ENCODE measurements at regions not wholly inside any gene's neighbourhood (a gene's known extent, or its start where the extent isn't known, plus 50 kb on each side); places are given as distances from the start of the nearest gene placed in this dataset.
"Not testable (repeated sequence)": the region's sequence is repeated elsewhere in the genome, so short reads cannot be mapped to it uniquely, and the experiment has no call there.

DNA sequence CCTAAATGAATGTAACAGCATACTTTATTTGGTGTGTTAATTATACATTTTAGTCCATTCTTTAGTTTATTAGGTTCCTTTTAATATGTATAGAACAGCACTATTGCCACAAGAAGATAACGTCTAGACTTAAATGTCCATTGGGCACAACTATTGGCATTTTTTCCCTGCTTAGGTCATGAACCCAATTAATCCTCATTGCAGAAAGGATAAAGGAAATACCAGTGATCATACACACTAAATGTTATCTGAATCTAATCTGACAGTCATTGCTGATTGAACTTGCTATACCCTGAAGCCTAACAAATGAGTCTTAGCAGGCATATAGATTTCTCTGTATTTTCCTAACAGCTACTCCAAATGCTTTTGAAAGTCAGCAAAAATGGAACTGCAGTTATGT, 2250.0 kb upstream of the AGA start:
- Histone ChIP-seq H3K9me3 (ENCODE audit: control insufficient read depth, insufficient read depth, low read length) (no peaks in the 10 kb centered on the region), H3K4me1 (ENCODE audit: insufficient read depth, low read length) (no peaks in the 10 kb centered on the region), H3K36me3 (ENCODE audit: insufficient read depth, low read length) (no peaks in the 10 kb centered on the region), H3K9ac (ENCODE audit: low read depth, low read length) (no peak overlapping the region)

DNA sequence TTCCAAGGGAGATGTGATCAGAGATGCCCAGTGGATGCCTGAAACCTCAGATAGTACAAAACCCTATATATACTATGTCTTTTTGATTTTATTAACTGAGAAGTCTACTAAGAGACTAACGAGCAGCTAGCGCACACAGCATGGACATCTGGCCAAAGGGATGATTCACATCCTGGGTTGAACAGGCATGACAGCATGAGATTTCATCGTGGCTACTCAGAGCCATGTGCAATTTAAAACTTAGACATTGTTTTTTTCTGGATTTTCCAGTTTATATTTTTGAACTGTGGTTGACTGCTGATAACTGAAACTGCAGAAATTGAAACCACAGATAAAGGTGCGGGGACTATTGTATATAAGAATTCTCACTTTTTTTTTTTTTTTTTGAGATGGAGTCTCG, 2252.9 kb upstream of the AGA start:
- no peak overlapping the region for H3K9ac ChIP-seq (ENCODE audit: low read depth, low read length)
- no peaks in the 10 kb centered on the region for H3K9me3 ChIP-seq (ENCODE audit: control insufficient read depth, insufficient read depth, low read length)
- H3K36me3 ChIP-seq (ENCODE audit: insufficient read depth, low read length) = no peaks in the 10 kb centered on the region
- no peaks in the 10 kb centered on the region for H3K4me1 ChIP-seq (ENCODE audit: insufficient read depth, low read length)

DNA sequence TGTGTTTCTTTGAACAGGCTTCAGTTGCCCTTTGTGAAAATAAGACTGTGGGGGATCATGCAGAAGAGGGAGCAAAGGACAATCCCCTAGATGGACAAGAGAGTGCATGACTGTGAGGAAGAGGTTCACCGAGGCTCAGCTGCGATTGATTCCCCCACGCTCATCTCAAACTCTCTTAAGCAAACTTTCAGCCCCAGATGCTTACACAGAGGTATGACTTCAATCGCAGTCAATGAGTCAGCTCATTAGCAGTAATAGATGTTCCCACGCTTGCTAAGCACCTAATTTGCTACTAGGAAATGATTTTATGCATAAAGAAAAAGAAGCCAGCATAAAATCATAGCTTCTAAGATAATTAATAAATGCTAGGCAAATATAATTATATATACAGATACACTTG, 2256.1 kb upstream of the AGA start:
- H3K4me1 ChIP-seq (ENCODE audit: insufficient read depth, low read length) = no peaks in the 10 kb centered on the region
- no peaks in the 10 kb centered on the region for H3K9me3 ChIP-seq (ENCODE audit: control insufficient read depth, insufficient read depth, low read length)
- H3K36me3 ChIP-seq (ENCODE audit: insufficient read depth, low read length) = no peaks in the 10 kb centered on the region
- H3K9ac ChIP-seq (ENCODE audit: low read depth, low read length) = no peak overlapping the region

DNA sequence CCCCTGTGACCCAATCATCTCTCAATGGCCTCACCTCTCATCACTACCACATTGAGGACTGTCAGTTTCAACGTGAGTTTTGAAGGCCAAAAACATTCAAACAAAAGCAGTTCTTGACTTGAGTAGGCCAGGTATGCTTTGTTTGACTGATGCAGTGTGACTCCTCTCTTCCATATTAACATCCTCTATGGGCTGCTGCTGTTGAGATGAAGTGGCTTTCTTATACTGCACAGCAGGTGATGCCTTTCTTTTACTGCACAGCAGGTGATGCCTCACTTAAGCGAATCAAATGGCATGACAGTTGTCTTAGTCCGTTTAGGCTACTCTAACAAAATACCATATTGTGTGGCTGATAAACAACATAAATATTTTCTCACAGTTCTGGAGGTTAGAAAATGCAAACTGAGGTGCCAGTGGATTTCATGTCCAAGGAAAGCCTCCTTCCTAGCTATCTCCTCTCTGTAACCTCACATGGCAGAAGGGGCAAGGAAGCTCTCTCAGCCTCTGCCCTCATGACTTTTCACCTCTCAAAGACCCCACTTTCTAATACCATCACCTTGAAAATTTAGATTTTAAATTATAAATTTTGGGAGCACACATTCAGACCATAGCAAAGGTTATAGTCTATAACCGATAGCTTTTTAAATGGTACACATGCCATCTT, 2267.9 kb upstream of the AGA start:
- Histone ChIP-seq H3K9me3 (ENCODE audit: control insufficient read depth, insufficient read depth, low read length) (peaks cover 5% of the 10 kb centered on the region; the same call in 1 of the 2 replicates), H3K4me1 (ENCODE audit: insufficient read depth, low read length) (no peaks in the 10 kb centered on the region; the same call in 1 of the 2 replicates), H3K36me3 (ENCODE audit: insufficient read depth, low read length) (no peaks in the 10 kb centered on the region), H3K9ac (ENCODE audit: low read depth, low read length) (no peak overlapping the region)

DNA sequence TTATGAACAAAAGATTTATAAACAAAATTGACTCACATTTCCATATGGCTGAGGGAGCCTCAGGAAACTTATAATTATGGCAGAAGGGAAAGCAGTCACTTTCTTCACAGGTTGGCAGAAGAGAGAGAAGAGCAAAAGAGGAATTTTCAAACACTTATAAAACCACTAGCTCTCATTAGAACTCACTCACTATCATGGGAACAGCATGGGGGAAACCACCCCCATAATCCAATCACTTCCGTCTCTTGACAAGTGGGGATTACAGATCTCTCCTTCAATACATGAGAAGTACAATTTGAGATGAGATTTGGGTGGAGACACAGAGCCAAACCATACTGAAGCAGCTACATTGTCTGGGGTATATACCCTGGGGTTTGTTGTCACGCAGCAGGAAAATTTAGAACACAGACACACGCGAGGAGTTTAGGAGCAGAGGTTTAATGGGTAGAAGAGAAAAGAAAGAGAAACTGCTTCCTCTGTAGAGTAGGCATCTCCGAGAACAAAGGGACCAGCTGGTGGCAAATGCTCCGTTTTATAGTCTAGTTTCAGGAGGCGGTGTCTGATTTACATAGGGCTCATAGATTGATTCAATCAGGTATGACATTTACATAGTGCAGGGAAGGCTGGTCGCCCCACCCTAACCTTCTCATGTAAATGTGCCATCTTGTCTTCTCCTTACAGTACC, 2277.7 kb upstream of the AGA start:
- Histone ChIP-seq H3K4me1 (ENCODE audit: insufficient read depth, low read length) (no peaks in the 10 kb centered on the region), H3K36me3 (ENCODE audit: insufficient read depth, low read length) (no peaks in the 10 kb centered on the region), H3K9me3 (ENCODE audit: control insufficient read depth, insufficient read depth, low read length) (no peaks in the 10 kb centered on the region; the same call in none of the 2 replicates), H3K9ac (ENCODE audit: low read depth, low read length) (no peak overlapping the region)

DNA sequence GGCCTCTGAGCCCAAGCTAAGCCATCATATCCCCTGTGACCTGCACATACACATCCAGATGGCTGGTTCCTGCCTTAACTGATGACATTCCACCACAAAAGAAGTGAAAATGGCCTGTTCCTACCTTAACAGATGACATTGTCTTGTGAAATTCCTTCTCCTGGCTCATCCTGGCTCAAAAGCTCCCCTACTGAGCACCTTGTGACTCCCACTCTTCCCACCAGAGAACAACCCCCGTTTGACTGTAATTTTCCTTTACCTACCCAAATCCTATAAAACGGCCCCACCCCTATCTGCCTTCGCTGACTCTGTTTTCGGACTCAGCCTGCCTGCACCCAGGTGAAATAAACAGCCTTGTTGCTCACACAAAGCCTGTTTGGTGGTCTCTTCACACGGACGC, 2284.3 kb upstream of the AGA start:
- not testable (repeated sequence) for H3K9me3 ChIP-seq (ENCODE audit: control insufficient read depth, insufficient read depth, low read length); H3K4me1 ChIP-seq (ENCODE audit: insufficient read depth, low read length); H3K9ac ChIP-seq (ENCODE audit: low read depth, low read length)

DNA sequence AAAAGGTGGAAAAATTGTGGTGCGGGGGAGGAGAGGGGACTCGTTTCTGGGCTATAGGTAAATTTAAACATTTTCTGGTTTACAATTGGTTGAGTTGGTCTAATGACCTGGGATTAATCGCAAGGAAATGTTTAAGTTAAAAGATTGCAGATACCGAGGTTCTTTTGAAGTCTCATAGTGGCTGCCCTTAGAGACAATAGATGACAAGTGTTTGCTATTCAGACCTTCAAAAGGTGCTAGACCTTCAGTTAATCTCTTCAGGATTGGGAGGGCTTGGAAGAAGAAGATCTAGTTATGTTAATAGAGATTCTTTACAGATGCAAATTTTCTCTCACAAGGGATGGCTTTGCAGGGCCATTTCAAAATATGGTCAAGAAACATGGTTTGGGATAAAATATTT, 2286.1 kb upstream of the AGA start:
- Histone ChIP-seq H3K4me1 (ENCODE audit: insufficient read depth, low read length) (peaks cover 6% of the 10 kb centered on the region; the same call in 1 of the 2 replicates), H3K36me3 (ENCODE audit: insufficient read depth, low read length) (no peaks in the 10 kb centered on the region), H3K9ac (ENCODE audit: low read depth, low read length) (no peak overlapping the region), H3K9me3 (ENCODE audit: control insufficient read depth, insufficient read depth, low read length) (no peaks in the 10 kb centered on the region; the same call in 1 of the 2 replicates)

More for the DNA sequence above, 2284.3 kb upstream of the AGA start:
- not testable (repeated sequence) for H3K36me3 ChIP-seq (ENCODE audit: insufficient read depth, low read length)

DNA sequence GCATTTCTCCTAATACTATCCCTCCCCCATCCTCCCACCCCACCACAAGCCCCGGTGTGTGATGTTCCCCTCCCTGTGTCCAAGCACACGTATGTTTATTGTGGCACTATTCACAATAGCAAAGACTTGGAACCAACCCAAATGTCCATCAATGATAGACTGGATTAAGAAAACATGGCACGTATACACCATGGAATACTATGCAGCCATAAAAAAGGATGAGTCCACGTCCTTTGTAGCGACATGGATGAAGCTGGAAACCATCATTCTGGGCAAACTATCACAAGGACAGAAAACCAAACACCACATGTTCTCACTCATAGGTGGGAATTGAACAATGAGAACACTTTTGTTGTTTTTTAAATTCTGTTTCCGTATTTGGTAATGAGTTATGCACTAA, 2294.6 kb upstream of the AGA start:
- H3K36me3 ChIP-seq (ENCODE audit: insufficient read depth, low read length); H3K4me1 ChIP-seq (ENCODE audit: insufficient read depth, low read length); H3K9me3 ChIP-seq (ENCODE audit: control insufficient read depth, insufficient read depth, low read length); H3K9ac ChIP-seq (ENCODE audit: low read depth, low read length): not testable (repeated sequence)

DNA sequence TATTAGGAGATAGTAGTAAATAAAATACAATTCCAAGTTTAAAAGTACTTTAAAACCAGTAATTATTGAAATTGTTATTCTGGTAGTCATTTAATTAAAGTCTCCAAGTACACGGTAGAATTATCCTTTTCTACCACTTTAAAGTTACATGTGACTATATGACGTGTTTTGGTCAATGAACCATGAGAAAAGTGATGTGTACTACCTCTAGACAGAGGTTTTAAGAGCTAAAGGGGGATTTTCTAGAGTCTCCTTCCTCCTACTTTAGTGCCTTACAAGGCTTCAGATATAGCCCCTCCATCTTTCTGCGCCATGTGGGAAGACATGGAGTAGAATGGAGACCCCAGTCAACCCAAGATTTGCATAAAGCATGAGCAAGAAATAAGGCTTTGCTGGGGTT, 2296.6 kb upstream of the AGA start:
- Histone ChIP-seq H3K4me1 (ENCODE audit: insufficient read depth, low read length) (peaks cover 5% of the 10 kb centered on the region; the same call in 1 of the 2 replicates), H3K9ac (ENCODE audit: low read depth, low read length) (no peak overlapping the region), H3K36me3 (ENCODE audit: insufficient read depth, low read length) (no peaks in the 10 kb centered on the region), H3K9me3 (ENCODE audit: control insufficient read depth, insufficient read depth, low read length) (0 out of 2 replicates have a peak, but pooled peaks cover 2% of the 10 kb centered on the region)

DNA sequence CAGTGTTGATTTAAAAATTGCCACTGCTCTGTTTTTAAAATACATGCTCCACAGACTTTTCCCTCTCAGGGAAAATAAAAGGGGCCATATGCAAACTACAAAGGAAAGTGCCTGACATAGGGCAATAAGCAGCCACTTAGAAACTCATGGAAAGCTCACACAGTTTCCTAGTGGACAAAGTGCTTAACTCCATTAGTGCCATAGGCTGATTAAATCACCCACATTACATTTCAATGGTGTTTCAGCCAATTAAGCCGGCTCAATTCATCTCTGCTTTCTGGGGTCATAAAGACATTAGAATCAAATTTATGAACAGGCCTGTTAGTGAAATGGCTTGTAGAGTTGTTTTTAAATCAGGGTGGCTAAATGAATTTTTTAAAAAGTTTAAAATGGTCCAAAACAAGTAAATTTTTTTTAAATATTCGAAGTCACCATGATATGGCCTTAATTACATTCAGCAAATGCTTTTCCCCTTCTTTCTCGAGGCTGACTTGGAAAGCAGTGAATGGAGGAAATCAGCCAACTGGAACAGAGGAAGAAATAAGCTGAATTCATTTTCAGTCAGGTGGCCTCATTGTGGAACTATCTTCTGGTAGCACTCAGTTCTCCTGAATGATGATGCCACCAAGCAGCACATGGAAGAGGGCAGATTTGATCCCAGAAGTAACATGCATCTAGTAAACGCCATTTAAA, 2305.1 kb upstream of the AGA start:
- no peaks in the 10 kb centered on the region for H3K36me3 ChIP-seq (ENCODE audit: insufficient read depth, low read length)
- no peak overlapping the region for H3K9ac ChIP-seq (ENCODE audit: low read depth, low read length)
- H3K4me1 ChIP-seq (ENCODE audit: insufficient read depth, low read length) = no peaks in the 10 kb centered on the region
- no peaks in the 10 kb centered on the region for H3K9me3 ChIP-seq (ENCODE audit: control insufficient read depth, insufficient read depth, low read length)

DNA sequence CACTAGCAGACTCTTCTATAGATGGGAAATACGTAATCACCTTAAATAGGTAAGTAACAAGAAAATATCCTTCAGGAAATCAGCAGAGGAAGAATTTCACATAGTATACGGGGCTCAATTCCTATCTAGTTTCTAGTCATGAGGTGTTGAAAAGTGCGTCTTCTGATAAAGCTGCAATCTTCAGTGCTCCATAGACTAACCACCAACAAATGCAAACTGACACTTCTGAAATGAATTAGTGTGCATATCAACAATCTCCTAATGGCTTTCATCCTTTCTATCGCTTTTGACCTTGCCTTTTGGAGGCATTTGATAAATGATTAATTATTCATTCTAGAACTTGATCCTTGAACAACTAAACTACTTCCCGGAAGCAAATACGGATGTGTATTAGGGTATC, 2306.6 kb upstream of the AGA start:
- no peaks in the 10 kb centered on the region for H3K4me1 ChIP-seq (ENCODE audit: insufficient read depth, low read length)
- no peak overlapping the region for H3K9ac ChIP-seq (ENCODE audit: low read depth, low read length)

DNA sequence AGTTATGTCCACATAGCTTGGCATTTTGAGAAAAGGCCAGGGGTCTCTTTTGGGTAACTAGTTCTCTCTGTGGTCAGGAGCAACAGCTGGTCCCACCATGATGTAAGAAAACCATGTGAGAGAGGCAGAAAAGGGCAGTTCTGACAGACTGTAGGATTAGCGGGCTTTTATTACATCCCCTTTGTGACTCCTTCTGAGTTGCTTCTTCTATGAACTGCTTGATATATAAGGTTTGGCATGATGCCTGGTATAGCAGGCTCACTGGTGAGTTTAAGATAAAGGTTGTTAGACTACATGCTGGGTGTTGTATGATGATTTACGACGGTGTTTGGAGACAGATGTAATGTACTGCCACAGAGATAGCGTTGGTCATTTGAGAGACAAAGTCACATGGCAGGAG, 2308.1 kb upstream of the AGA start:
- no peaks in the 10 kb centered on the region for H3K9me3 ChIP-seq (ENCODE audit: control insufficient read depth, insufficient read depth, low read length)
- no peaks in the 10 kb centered on the region for H3K4me1 ChIP-seq (ENCODE audit: insufficient read depth, low read length)
- no peak overlapping the region for H3K9ac ChIP-seq (ENCODE audit: low read depth, low read length)
- H3K36me3 ChIP-seq (ENCODE audit: insufficient read depth, low read length) = no peaks in the 10 kb centered on the region

More for the DNA sequence above, 2306.6 kb upstream of the AGA start:
- Histone ChIP-seq H3K36me3 (ENCODE audit: insufficient read depth, low read length) (no peaks in the 10 kb centered on the region), H3K9me3 (ENCODE audit: control insufficient read depth, insufficient read depth, low read length) (no peaks in the 10 kb centered on the region)

DNA sequence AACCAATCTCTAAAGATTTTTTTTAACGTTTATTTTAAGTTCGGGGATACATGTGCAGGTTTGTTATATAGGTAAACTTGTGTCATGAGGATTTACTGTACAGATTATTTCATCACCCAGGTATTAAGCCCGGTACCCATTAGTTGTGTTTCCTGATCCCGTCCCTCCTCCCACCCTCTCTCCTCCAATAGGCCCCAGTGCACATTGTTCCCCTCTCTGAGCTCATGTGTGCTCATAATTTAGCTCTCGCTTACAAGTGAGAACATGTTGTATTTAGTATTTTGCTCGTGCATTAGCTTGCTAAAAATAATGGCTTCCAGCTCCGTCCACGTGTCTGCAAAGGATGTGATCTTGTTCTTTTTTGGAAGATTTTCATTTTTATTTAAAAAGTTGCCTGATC, 2309.4 kb upstream of the AGA start:
- Histone ChIP-seq H3K36me3 (ENCODE audit: insufficient read depth, low read length) (no peaks in the 10 kb centered on the region), H3K9ac (ENCODE audit: low read depth, low read length) (no peak overlapping the region), H3K9me3 (ENCODE audit: control insufficient read depth, insufficient read depth, low read length) (no peaks in the 10 kb centered on the region), H3K4me1 (ENCODE audit: insufficient read depth, low read length) (no peaks in the 10 kb centered on the region)

DNA sequence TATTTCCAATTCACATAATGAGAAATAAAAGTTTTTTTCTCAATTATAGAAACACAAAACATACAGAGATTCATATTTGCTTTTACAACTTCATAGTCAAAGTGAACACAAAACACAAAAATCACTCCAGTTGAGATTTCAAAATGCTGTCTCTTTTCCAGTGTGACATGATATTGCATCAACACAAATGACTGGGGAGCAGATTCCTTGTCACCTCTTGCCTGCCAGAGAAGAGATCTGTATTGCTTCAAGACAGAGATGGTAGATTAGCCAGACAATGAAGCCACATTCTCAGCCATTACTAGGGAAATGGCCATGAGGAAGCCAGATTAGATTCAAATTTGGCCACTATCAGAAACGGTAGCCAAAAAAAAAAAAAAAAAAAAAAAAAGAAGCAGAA, 2313.1 kb upstream of the AGA start:
- Histone ChIP-seq H3K4me1 (ENCODE audit: insufficient read depth, low read length) (no peaks in the 10 kb centered on the region), H3K36me3 (ENCODE audit: insufficient read depth, low read length) (no peaks in the 10 kb centered on the region), H3K9ac (ENCODE audit: low read depth, low read length) (no peak overlapping the region)

DNA sequence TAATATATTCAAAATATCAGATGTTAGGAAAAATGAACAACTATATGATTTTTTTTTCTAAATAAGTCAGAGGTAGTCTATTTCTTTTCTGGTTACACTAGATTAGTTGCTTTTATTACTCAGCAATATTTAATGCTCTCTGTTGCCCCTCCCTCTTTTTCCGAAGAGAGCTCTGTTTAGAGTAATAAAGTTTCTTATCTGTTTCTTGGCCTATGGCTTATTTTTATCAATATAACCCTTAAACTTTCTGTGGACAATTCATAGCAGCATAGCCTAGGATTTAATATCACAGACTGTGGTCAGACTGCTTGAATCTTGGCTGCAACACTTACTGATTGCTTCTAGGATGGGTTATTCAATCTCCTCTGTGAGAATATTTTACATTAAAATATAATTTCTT, 2315.4 kb upstream of the AGA start:
- H3K9ac ChIP-seq (ENCODE audit: low read depth, low read length) = no peak overlapping the region

More for the DNA sequence above, 2313.1 kb upstream of the AGA start:
- no peaks in the 10 kb centered on the region for H3K9me3 ChIP-seq (ENCODE audit: control insufficient read depth, insufficient read depth, low read length)

More for the DNA sequence above, 2315.4 kb upstream of the AGA start:
- H3K4me1 ChIP-seq (ENCODE audit: insufficient read depth, low read length) = no peaks in the 10 kb centered on the region
- H3K36me3 ChIP-seq (ENCODE audit: insufficient read depth, low read length) = no peaks in the 10 kb centered on the region
- no peaks in the 10 kb centered on the region for H3K9me3 ChIP-seq (ENCODE audit: control insufficient read depth, insufficient read depth, low read length)
